ENCODE measurements at regions not wholly inside any gene's neighbourhood (a gene's known extent, or its start where the extent isn't known, plus 50 kb on each side); places are given as distances from the start of the nearest gene placed in this dataset.

GRCh38 chr2:8532438-8532837 lies 149.4 kb upstream of the ID2 start:
- Histone ChIP-seq H2AFZ (ENCODE audit: low read depth, low read length) (no peak overlapping the region), H3K27me3 (ENCODE audit: control insufficient read depth in 2 of 2, insufficient read depth in 2 of 2, low read length in 2 of 2) (no peaks in the 10 kb centered on the region), H3K79me2 (ENCODE audit: control insufficient read depth, insufficient read depth, low read length) (no peaks in the 10 kb centered on the region), H3K9me1 (ENCODE audit: control insufficient read depth, insufficient read depth, low read length) (no peaks in the 10 kb centered on the region), H3K9me3 (replicated peaks; ENCODE audit: control insufficient read depth, insufficient read depth, low read depth, low read length) (peaks cover 11% of the 10 kb centered on the region; the same call in 1 of the 2 replicates), H3K27ac (ENCODE audit: extremely low read depth, low read depth, low read length) (no peak overlapping the region), H3K4me1 (replicated peaks in 1 of 2; ENCODE audit: control insufficient read depth in 2 of 2, insufficient read depth in 2 of 2, low read length in 2 of 2) (peaks cover 28 to 33% of the 10 kb centered on the region in 2 experiments), H4K20me1 (replicated peaks; ENCODE audit: control insufficient read depth, insufficient read depth, low read length) (no peaks in the 10 kb centered on the region), H3K36me3 (ENCODE audit: control insufficient read depth, insufficient read depth, low read length) (no peaks in the 10 kb centered on the region), H3K4me2 (ENCODE audit: insufficient read depth, low read length) (no peak overlapping the region), H3K9ac (ENCODE audit: insufficient read depth in 1 of 2, low read depth in 2 of 2, low read length in 2 of 2) (no peak overlapping the region), H3K4me3 (no peak overlapping the region)
- FAIRE-seq (no peak), ATAC-seq (no peak), DNase-seq (ENCODE audit: extremely low read depth in 1 of 4, low spot score in 3 of 4) (no peak)
- WGBS (ENCODE audit: insufficient coverage, low coverage, missing lambda C conversion rate), result 40% methylated on average over 5 of the region's 5 CpGs
- in situ Hi-C loops (cut with MboI) (no loop called here), intact Hi-C loops (cut with micrococcal nuclease) (no loop called here)
- ChIA-PET POLR2A (interaction anchor here (0.6 to 2.8 kb wide), 4 partner anchors 9 to 150 kb away, joined by 3 to 13 read pairs (median 4); partner anchors contain the start of gene ID2), CTCF (ENCODE audit: low intra/inter-chr PET ratio) (no interaction called here)
- TF ChIP-seq MIER1 (IDR thresholded peaks at IDR 0.05; ENCODE audit: low read depth), result no peak
- TF ChIP-seq HNRNPLL (IDR thresholded peaks at IDR 0.05; ENCODE audit: low read depth, low read length, poor library complexity, severe bottlenecking), result no peak
- TF ChIP-seq CEBPB (tag; IDR thresholded peaks at IDR 0.05), result peak; percentile 54
- TF ChIP-seq ARID4B (CRISPR knock-in tag; IDR thresholded peaks at IDR 0.05), result no peak
- no peak for TF ChIP-seq TRIM25 (IDR thresholded peaks at IDR 0.05; ENCODE audit: borderline replicate concordance)
- TF ChIP-seq CEBPG (CRISPR knock-in tag; IDR thresholded peaks at IDR 0.05), result no peak
- 0 out of 4 replicates have a peak, but pooled peaks of 1 of the 2 experiments have one; percentile 49 for TF ChIP-seq CEBPG (tag; conservative IDR thresholded peaks at IDR 0.05 in 1 of 2, IDR thresholded peaks at IDR 0.05 in 1 of 2)
- no peak for TF ChIP-seq ELF2 (CRISPR knock-in tag; IDR thresholded peaks at IDR 0.05)
- TF ChIP-seq SMARCC2 (IDR thresholded peaks at IDR 0.05; ENCODE audit: low read depth), result no peak
- TF ChIP-seq RREB1 (CRISPR knock-in tag; IDR thresholded peaks at IDR 0.05), result no peak
- no peak for TF ChIP-seq PCBP2 (IDR thresholded peaks at IDR 0.05; ENCODE audit: low read depth, low read length, poor library complexity, severe bottlenecking)
- BruUV-seq (replicated peaks), result no TSS peak

All from K562 (cell line).